OCI-LY3 (cell line): ENCODE measurements at regions not wholly inside any gene's neighbourhood (a gene's known extent, or its start where the extent isn't known, plus 50 kb on each side); places are given as distances from the start of the nearest gene placed in this dataset.

ENCODE experiments used
- CTCF ChIP-seq: fragments of 200-600, 300-600 bp; sonication (generic); IDR thresholded peaks from 2 replicates; pipeline ENCODE4 v1.5.1; 2014; ENCODE audit warnings: antibody characterized with exemption, low read length, low read depth
- EZH2phosphoT487 ChIP-seq: fragments of 200-600 bp; shearing (Covaris generic); IDR thresholded peaks from 2 replicates; pipeline ENCODE4 v1.6.1; 2018; ENCODE audit warnings: antibody characterized with exemption, mixed run types, low read depth

GRCh38 chr6:122066200-122066599 is 333.3 kb upstream of the HSF2 start:
- TF ChIP-seq CTCF = no peak
- TF ChIP-seq EZH2phosphoT487 = no peak
